ENCODE measurements at regions not wholly inside any gene's neighbourhood (a gene's known extent, or its start where the extent isn't known, plus 50 kb on each side); places are given as distances from the start of the nearest gene placed in this dataset.
A peak's percentile ranks its signal among the peaks of the same experiment; 100 is the strongest.
"Not testable (repeated sequence)": the region's sequence is repeated elsewhere in the genome, so short reads cannot be mapped to it uniquely, and the experiment has no call there.

DNA sequence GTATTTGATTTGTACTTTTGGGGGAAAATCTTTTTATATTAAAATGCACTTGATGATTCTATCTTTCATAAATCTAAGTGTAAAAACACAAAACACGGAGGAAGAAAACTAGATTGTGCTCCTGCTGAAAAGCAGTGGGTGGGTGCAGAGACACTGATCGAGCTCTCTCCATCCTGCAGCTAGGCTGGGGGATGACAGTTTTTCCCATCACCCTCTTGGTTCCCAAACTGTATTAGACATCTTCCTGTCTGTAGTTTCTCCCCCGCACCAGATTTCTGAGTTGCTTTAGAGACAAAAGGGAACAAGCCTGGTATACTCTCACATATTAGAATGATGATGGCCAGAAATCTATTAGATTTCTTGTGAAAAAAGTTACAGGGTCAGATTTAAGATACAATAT lies 99.6 kb downstream of the FAM114A2 start:
- no peak for DNase-seq

DNA sequence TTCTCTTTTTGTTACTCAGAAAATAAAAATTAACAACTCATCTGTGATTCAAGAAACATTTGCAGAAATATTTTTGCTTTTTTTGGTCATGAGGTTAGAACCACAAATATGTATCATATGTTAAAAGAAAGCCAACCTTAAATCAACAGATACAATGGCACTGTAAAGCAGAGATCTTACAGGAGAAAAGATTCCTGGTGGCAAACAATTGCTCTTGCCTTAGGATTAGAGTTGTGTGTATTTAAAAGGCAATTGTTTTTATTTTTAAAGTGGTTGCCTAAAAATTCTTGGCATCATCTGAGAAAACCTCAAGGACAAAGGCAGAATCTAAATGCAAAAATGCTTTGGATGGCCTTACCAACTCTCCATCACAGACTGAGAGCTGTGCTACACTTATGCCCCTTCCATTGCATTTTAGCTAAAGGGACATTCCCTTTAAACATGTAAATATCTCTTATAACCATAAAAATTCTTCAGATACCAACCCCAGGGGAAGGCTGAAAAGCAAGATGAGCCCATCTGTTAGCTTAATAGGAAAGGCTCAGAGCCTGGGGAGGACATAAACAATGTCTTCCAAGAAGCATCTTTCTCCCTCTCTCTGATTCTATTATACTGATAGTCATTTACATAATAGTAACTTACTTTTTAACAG lies 100.4 kb downstream of the FAM114A2 start:
- DNase-seq, result no peak

DNA sequence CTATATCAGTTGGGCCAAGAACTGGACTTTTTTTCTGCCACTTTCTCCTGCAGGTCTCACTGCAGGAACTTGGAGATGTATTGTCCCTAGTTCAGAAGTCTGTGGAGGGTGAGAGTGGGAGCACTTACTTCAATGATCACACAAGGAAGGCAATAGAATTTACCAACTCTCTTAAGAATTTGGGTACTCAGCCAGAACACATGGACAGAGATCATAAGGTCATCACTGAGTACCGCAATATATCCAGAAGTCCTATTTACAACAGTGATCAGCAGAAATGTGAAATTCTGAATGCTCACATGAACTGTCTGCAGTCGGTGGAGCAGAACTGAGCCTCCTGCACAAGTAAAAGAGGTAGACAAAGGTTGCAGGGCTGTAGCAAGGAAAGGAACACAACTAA lies 101.0 kb downstream of the FAM114A2 start:
- no peak for DNase-seq

DNA sequence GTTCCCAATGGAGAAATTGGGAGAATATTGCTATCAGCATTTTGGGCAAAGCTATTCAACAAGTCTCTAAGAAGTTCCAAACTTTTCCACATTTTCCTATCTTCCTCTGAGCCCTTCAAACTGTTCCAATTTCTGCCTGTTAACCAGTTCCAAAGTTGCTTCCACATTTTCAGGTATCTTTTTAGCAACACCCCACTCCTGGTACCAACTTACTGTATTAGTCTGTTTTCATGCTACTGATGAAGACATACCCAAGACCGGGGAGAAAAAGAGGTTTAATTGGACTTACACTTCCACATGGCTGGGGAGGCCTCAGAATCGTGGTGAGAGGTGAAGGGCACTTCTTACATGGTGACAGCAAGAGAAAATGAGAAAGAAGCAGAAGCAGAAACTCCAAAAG lies 103.6 kb downstream of the FAM114A2 start:
- not testable (repeated sequence) for DNase-seq

GRCh38 chr5:153926201-153926600 lies 112.5 kb downstream of the FAM114A2 start:
- DNase-seq, result no peak

DNA sequence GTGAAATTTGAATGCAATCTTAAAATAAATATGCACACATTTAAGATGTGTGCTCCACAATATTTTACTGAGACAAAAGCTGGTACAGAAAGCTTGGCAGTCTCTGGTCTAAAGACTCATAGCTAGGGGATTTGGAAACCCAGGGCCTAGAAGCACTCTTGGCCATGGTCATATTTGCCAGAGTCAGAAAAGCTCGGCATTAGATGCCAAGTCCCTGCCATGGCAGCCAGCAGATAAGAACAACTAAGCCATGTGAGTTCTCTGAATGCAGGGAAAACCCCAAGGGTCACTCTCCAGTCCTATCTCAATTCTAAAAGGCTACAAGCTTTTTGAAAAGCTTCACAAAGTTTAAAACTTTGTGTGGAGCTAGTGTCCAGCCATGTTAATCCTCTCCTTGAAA lies 119.5 kb downstream of the FAM114A2 start:
- no peak for DNase-seq

GRCh38 chr5:153907170-153907775 lies 131.4 kb downstream of the FAM114A2 start:
- no peak for DNase-seq

DNA sequence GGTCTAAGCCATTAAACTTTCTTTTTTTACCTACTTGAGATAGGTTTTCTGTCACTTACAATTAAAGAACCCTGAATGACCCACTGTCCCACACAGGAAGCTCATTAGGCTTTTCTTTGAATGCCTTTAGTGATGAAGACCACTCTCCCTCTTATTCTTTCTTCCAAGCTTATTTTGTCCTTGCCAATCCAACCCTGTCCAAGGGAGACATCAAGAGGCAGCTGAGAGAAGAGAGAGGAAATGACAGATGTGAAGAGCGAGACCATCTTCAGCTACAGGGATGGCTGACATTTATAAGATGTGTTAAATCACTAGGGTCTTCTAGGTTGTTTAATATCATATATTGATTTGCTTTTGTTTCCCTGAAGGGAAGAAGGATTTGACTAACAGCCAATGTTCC lies 133.5 kb downstream of the FAM114A2 start:
- DNase-seq, result no peak

DNA sequence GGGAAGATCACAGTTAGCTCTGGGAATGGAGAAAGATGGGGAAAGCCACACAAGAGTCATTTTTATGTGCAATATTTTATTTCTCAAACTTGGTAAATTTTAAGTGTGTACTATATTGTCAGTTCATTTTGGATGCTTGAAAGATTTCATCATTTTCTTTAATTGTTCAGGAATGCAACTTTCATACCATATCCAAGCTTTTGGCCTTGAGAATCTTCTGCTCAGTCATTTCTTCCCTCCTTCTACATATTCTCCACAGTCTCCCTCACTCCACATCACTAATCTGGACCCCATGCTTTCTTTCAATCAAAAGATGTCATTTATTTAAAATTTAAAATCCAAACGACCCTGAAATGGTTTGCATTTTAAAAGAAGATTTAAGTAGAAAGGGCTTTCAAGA lies 135.4 kb downstream of the FAM114A2 start:
- DNase-seq, result no peak

DNA sequence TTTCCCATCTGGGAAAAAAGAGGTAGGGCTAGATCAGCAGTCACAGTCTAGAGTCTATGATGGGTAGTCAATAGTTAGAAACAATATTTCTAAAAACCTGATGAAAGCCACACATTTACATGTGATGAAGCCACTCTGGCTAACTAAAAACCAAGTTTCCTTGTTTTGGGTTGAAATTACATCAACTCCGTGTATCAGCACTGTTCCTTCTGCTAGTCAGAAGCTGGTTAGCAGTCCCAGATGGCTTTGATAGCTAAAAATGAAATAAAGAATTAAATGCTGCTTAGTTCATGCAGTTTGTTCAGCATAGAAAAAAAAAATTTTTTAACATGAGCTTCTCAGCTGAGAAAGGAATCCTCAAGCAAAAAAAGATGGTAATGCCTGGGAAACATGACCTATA lies 136.7 kb downstream of the FAM114A2 start:
- no peak for DNase-seq

- DNase-seq, result no peak
Measured at GRCh38 chr5:153901449-153901848, 137.3 kb downstream of the FAM114A2 start.

DNA sequence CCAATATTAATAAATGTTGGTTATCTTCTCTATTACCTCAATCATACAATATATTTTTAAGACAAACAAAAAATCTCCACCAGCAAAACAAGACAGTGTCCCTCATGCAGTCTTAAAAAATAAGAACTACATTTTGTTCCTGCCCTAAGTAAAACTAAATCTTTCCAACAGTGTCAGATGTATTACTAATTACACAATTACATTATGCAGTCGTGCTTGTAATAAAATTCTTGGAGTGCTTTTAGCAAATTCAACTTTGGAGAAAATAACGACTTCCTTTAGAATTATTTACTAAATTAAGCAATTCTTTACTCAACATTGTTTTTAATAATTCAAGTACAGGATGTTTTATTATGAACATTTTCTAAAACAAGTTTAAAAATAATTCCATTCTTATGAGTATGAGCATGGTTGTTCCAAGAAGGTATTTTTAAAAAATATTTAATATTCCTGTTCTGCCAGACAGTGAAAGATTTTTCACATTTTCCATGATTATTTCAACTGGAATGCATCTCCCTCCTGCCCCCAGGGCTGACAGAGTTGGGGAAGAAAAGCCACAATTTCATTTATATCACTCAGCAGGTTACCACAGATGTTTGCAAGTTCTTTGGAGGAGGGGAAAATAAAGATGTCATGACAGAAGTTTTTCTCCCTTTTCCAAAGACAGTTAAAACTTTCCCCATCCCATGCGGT lies 137.9 kb downstream of the FAM114A2 start:
- no peak for DNase-seq

- no peak for DNase-seq
Measured at GRCh38 chr5:153899746-153900145, 139.0 kb downstream of the FAM114A2 start.

DNA sequence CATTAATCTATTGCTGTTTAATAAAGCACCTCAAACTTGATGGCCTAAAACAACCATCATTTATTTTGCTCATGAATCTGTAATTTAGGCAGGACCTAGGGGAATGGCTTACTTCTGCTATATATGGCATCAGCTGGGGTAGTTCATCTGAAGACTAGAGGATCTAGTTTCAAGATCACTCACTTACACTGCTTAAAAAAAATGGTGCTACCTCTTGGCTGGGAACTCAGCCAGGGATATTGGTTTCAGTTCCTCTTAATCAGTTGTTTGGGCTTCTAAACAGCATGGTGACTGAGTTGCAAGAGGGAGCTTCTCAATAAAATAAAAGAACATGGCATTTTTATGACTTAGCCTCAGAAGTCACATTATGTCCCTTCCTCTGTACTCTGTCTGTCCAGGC lies 142.0 kb downstream of the FAM114A2 start:
- DNase-seq, result no peak

- no peak for DNase-seq
Measured at GRCh38 chr5:153896117-153896516, 142.6 kb downstream of the FAM114A2 start.

DNA sequence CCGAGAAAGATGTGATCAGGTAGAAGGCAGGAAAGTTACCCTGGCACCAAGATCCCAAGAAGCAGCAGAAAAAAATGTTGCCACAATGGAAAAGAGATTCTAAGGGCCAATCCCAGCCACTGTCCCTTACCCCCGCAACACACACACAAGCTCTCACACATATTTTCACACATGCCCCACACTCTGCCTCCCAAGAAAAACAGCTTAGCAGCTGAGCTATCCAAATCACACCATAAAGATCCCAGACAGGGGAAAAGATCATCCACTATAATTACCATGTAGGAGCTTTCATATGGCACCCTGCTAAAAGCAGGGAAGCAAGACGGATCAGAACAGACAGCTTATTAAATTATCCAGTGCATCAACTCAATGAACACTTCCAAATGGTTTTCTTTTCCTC lies 143.4 kb downstream of the FAM114A2 start:
- no peak for DNase-seq

GRCh38 chr5:153893817-153894216 lies 144.9 kb downstream of the FAM114A2 start:
- no peak for DNase-seq

DNA sequence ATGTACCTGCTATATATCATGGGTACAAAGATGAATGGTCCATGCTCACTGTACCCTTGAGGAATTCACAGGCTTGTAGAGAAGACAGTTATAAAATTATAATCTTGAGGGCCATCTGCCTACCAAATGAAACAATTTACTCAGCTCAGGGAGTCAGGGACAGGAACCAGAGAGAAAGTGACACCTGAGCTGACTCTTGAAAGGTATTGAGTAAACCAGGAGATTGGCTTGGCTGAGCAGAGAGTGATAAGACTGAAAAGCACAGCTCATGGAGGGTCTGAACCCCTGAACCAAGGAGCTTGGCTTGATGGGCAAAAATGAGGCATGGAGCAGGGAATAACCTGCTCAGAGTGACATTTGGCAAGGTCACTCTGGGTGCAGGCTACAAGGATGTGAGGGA lies 147.3 kb downstream of the FAM114A2 start:
- no peak for DNase-seq

- no peak for DNase-seq
Measured at GRCh38 chr5:153888781-153889180, 149.9 kb downstream of the FAM114A2 start.

DNA sequence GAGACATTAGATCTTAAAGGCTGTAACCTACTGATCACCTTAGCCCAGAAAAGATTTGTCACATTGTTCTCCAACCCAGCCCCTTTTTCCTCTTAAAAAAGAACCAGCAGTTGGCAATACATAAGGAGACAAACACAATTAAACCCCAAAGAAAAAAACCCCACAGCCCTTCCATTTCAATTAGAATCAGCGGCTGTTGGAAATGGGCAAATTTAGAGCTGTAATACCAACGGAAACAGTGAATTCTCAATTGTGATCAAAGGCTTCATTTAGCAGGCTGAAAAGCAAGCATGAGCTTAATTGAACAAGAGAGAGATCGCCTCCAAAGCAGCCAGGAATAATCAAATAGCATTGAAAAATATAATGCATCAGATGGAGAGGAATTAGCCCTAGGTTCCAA lies 153.6 kb downstream of the FAM114A2 start:
- DNase-seq, result no peak

DNA sequence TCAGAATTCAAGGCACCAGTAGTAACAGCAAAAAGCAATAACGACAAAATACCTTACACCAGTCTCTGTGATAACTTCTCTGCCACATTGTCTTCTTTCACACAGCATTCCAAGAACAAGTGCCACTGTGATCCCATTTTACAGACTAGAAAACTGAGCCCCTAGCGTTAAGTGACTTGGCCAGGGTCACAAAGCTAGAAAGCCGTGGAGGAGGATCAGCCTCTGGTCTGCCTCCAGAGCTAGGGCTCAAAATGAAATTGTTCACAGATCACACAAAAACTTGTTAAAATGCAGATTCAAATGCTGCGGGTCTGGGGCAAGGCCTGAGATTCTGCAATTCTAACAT lies 154.1 kb downstream of the FAM114A2 start:
- DNase-seq, result no peak

DNA sequence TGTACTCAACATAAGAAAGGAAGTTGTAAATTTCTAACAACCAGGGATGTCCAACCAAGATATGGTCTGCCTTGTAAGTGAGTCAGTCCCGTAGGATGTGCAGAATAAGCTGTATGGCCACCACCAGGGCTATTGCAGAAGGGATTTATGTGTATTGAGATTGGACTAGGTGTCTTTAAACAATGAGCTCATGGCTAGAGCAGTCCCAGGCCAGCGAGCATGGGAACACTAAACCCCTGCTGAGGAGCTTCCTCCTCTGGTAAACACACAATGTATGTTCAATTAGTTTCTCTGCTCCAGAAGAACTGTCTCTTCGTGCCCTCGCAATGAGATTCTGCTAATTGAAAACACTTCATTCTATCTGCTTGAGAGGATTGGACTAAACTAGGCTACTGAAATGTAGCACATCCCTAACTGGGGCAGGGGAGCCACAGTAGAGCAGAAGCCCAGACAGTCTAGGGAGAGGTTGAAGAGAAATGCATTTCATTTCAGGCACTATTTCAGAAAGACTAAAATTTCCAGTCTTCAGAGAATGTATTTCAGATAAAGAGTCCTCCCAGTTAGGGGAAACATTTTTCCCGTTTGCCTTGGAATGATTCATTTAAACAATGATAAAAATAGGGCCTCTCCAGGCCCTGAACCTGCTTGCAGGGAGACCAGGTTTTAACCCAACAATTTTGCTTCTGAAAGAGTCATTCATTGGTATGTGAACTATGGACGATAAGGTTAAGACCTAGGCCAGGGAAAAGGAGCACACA lies 154.7 kb downstream of the FAM114A2 start:
- DNase-seq, result no peak

DNA sequence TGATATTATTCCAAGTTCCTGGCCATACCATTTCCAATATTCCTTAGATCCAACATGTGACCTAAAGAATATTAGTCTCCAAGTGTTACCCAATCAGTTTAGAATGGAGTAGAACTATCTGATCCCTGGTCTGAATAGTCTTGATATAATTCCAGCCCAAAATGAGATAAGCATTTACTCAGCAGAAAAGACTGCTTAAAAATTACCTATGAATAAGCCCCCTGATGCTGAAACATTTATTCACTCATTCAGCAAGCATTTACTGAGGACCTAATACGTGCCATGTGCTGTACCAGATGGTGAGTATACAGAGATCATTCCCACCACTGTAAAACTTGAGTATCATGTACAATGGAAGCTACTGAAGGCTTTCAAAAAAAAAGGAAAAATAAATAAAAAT lies 157.0 kb downstream of the FAM114A2 start:
- no peak for DNase-seq

DNA sequence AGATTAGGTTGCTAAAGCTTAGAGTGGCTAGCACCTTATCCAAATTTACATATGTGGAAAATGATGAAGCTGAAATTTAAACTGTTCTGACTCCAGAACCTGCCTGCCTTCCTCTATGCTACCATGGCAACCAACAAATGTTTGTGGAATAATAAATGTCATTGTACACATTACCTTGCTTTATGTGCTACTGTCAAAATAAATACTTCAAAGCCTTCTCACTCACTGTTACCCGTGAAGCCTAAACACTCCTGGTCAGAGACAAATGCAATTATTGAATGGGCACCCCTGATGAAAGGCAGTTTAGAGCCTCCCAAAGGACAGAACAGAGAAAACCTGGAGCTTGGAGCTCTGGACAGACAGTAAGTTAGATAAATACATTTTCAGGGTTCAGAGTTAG lies 158.6 kb downstream of the FAM114A2 start:
- peak; percentile 93 for DNase-seq

Data from NCI-H748 treated with DMSO at 0.1 percent for 48 hours (cell line).